HepG2 (cell line): ENCODE measurements at regions not wholly inside any gene's neighbourhood (a gene's known extent, or its start where the extent isn't known, plus 50 kb on each side); places are given as distances from the start of the nearest gene placed in this dataset.
"Not testable (repeated sequence)": the region's sequence is repeated elsewhere in the genome, so short reads cannot be mapped to it uniquely, and the experiment has no call there.

Experiments
- ATAC-seq: fragments of 200-7000 bp; cut with Tn5 transposase; 3 replicates; pipeline ENCODE4 v1.9.1; 2020; ENCODE audit warnings: mild to moderate bottlenecking, moderate library complexity
- BruUV-seq: library from RNA; stranded (reverse); fragments of 400-500 nt; replicated peaks from 2 replicates; lab custom pipeline; 2021; lab: Mats Ljungman, UMichigan
- CTCF ChIA-PET: fragments of 300-600 bp; formaldehyde crosslinking; extraction: SDS; loops from one replicate; lab custom pipeline; 2021; ENCODE audit warnings: low total read pairs, inconsistent platforms, low intra/inter-chr PET ratio; lab: Yijun Ruan, JAX
- POLR2A ChIA-PET: fragments of 350-600 bp; sonication (Branson Sonifier 250); formaldehyde crosslinking; loops from one replicate; lab custom pipeline; 2020; ENCODE audit warnings: antibody characterized with exemption, inconsistent platforms; lab: Yijun Ruan, JAX
- DNase-seq: peaks from one replicate; pipeline ENCODE4 v3.0.0-alpha.2; 2015; ENCODE audit warnings: low spot score
- FAIRE-seq: peaks from 3 replicates; lab custom pipeline; 2011; peaks lifted over from hg19 to GRCh38; lab: Jason Lieb, UNC
- H2AFZ ChIP-seq: one replicate; pipeline ENCODE4 v1.6.1; 2011; ENCODE audit warnings: low read length, inconsistent platforms
- H3K27ac ChIP-seq: fragments of 300-600 bp; 3 replicates; pipeline ENCODE4 v1.8.0; 2011; ENCODE audit warnings: mixed run types, mild to moderate bottlenecking, mixed read lengths, low read length, inconsistent platforms; ENCODE audit not compliant: insufficient read depth; ENCODE audit errors: extremely low read length
- H3K27me3 ChIP-seq, 2 experiments: fragments of 200-600 bp in 1 of 2; 2 replicates in 1 of 2; 3 replicates in 1 of 2; pipeline versions ENCODE4 v1.6.0 to v1.8.0; 2011; ENCODE audit warnings: low read length in 2 of 2, mild to moderate bottlenecking in 2 of 2, moderate library complexity in 2 of 2, inconsistent platforms in 1 of 2; ENCODE audit not compliant: insufficient read depth in 2 of 2, control insufficient read depth in 1 of 2
- H3K36me3 ChIP-seq, 2 experiments: fragments of 200-600 bp in 1 of 2; replicated peaks in 1 of 2; 2 replicates in 1 of 2; 3 replicates in 1 of 2; pipeline versions ENCODE4 v1.5.1 to v1.8.0; 2011; ENCODE audit warnings: low read length in 2 of 2, inconsistent platforms in 1 of 2; ENCODE audit not compliant: insufficient read depth in 2 of 2, control insufficient read depth in 1 of 2
- H3K4me1 ChIP-seq: 2 replicates; pipeline ENCODE4 v1.5.1; 2012; ENCODE audit warnings: low read length, inconsistent platforms; ENCODE audit not compliant: insufficient read depth
- H3K4me2 ChIP-seq: 2 replicates; pipeline ENCODE4 v1.6.0; 2011; ENCODE audit warnings: low read depth, low read length, inconsistent platforms
- H3K4me3 ChIP-seq, 3 experiments: fragments of 200-600 bp in 1 of 3; sonication (generic), shearing (Covaris generic) in 1 of 3; replicated peaks in 1 of 3; 2 replicates each; pipeline ENCODE4 v1.5.1; 2011 to 2016; ENCODE audit warnings: low read length in 3 of 3, inconsistent platforms in 2 of 3, low read depth in 2 of 3, mild to moderate bottlenecking in 2 of 3, control low read depth in 1 of 3, mixed read lengths in 1 of 3; ENCODE audit not compliant: insufficient read depth in 1 of 3
- H3K79me2 ChIP-seq: one replicate; pipeline ENCODE4 v1.6.1; 2011; ENCODE audit warnings: low read length, inconsistent platforms; ENCODE audit not compliant: insufficient read depth
- H3K9ac ChIP-seq: 2 replicates; pipeline ENCODE4 v1.6.0; 2011; ENCODE audit warnings: mild to moderate bottlenecking, low read depth, low read length, inconsistent platforms; ENCODE audit not compliant: insufficient read depth
- H3K9me3 ChIP-seq: 2 replicates; pipeline ENCODE4 v1.5.1; 2012; ENCODE audit warnings: mild to moderate bottlenecking, low read length
- H4K20me1 ChIP-seq: 2 replicates; pipeline ENCODE4 v1.6.0; 2011; ENCODE audit warnings: inconsistent platforms, mild to moderate bottlenecking, low read length, moderate library complexity; ENCODE audit not compliant: insufficient read depth
- ATM ChIP-seq: fragments of 450-650 bp; IDR thresholded peaks from 2 replicates; pipeline ENCODE4 v1.7.1; 2017; ENCODE audit warnings: mild to moderate bottlenecking, borderline replicate concordance
- HNF4G ChIP-seq, 2 experiments: sonication (generic) in 1 of 2; formaldehyde crosslinking in 1 of 2; IDR thresholded peaks; 2 replicates each; pipeline versions ENCODE4 v1.4.0 to v1.6.1; 2011 to 2020; ENCODE audit warnings: borderline replicate concordance in 2 of 2, low read depth in 2 of 2, mild to moderate bottlenecking in 2 of 2, low read length in 1 of 2, missing genetic modification reagents in 1 of 2, moderate library complexity in 1 of 2
- MTA3 ChIP-seq: sonication (generic); formaldehyde crosslinking; IDR thresholded peaks from 2 replicates; pipeline ENCODE4 v1.4.0; 2020; ENCODE audit warnings: missing genetic modification reagents
- NFYC ChIP-seq: IDR thresholded peaks from 2 replicates; pipeline ENCODE4 v1.6.1; 2016; ENCODE audit warnings: missing genetic modification reagents, missing compliant biosample characterization
- NR2F6 ChIP-seq, 2 experiments: IDR thresholded peaks; 2 replicates each; pipeline ENCODE4 v1.6.1; 2016; ENCODE audit warnings: antibody characterized with exemption in 1 of 2, mild to moderate bottlenecking in 1 of 2
- PAWR ChIP-seq: sonication (generic); formaldehyde crosslinking; IDR thresholded peaks from 2 replicates; pipeline ENCODE4 v1.4.0; 2020; ENCODE audit warnings: missing genetic modification reagents, mild to moderate bottlenecking, borderline replicate concordance
- SRSF9 ChIP-seq: fragments of 200-400 bp; formaldehyde crosslinking; IDR thresholded peaks from 2 replicates; pipeline ENCODE4 v1.6.1; 2018; ENCODE audit warnings: borderline replicate concordance, mild to moderate bottlenecking, low read depth, low read length; ENCODE audit not compliant: insufficient read depth, poor library complexity, severe bottlenecking
- STAG1 ChIP-seq: sonication (generic); formaldehyde crosslinking; IDR thresholded peaks from 2 replicates; pipeline ENCODE4 v1.4.0; 2020; ENCODE audit warnings: missing genetic modification reagents
- ZNF124 ChIP-seq: sonication (generic); formaldehyde crosslinking; IDR thresholded peaks from 2 replicates; pipeline ENCODE4 v1.4.0; 2020; ENCODE audit warnings: missing genetic modification reagents
- ZNF263 ChIP-seq: sonication (generic); formaldehyde crosslinking; IDR thresholded peaks from 2 replicates; pipeline ENCODE4 v1.4.0; 2020; ENCODE audit warnings: missing genetic modification reagents
- ZNF432 ChIP-seq: sonication (generic); formaldehyde crosslinking; IDR thresholded peaks from 2 replicates; pipeline ENCODE4 v1.5.0; 2020; ENCODE audit warnings: missing genetic modification reagents, mild to moderate bottlenecking, borderline replicate concordance
- WGBS: methylation state at CpG from one replicate; pipeline ENCODE4 v1.1.6; 2017; ENCODE audit warnings: low lambda C conversion rate; 5-methylcytosine and 5-hydroxymethylcytosine counted together
- in situ Hi-C: cut with HindIII; loops from 2 replicates; pipeline ENCODE4 v1.10.0; 2017; ENCODE audit warnings: low pct_unique_long_range_greater_than_20kb; ENCODE audit not compliant: extremely low pct_ligation_motif_present
- intact Hi-C: fragments of 100-400 bp; cut with micrococcal nuclease; formaldehyde crosslinking; loops from one replicate; pipeline ENCODE4 v1.10.0; 2022; ENCODE audit not compliant: unreplicated experiment
- TF ChIP-seq, protein P1 (sequence below): sonication (generic); formaldehyde crosslinking; IDR thresholded peaks from 2 replicates; pipeline ENCODE4 v1.4.0; 2020; ENCODE audit warnings: mild to moderate bottlenecking, missing genetic modification reagents

DNA sequence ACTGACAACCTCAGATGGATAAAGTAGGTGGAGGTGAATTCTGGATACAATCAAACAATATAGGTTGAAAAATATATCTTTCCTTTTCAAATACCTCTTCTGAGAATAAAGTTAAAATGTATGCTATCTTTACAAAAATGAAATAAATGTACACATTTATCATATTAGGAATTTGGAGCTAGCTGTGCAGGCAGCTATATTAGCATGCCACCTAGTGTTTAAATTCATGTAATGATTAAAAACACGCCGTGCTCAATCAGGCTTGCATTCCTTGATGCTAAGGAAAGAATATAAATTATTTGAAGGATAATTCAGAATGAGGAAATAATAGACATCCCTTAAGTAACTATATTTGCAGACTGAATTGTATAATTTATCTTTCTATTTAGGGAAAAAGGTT lies 460.7 kb upstream of the USP9Y start:
- intact Hi-C loops, H3K4me2 ChIP-seq, ATAC-seq: not testable (repeated sequence)

DNA sequence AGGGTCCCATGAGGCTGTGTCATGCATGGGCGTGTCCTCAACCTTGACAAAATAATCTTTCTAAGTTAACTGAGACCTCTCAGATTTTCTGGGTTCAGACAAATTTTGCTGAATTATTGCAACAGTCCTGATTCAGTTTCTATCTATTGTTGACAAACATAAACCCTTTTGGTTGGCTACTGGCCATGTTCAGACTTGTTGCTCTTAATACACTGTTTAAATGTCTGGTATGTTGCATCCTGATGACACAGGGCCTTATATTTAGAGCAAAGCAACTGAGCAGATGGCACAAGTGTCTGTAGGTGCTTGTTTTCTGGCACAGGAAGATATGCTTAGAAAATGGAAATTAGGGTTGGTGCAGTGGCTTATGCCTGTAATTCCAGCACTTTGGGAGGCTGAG lies 456.9 kb upstream of the USP9Y start:
- CTCF ChIA-PET = no interaction called here
- no peak overlapping the region for H3K9ac ChIP-seq
- H3K36me3 ChIP-seq = no peaks in the 10 kb centered on the region
- FAIRE-seq (no peak), DNase-seq (no peak)
- intact Hi-C loops (no loop called here), in situ Hi-C loops (no loop called here)
- no peak overlapping the region for H3K27ac ChIP-seq
- WGBS = 60% methylated on average over 1 of the region's 1 CpG
- no peaks in the 10 kb centered on the region for H3K79me2 ChIP-seq
- H3K4me3 ChIP-seq = no peak overlapping the region
- H3K4me1 ChIP-seq = no peaks in the 10 kb centered on the region
- no peak overlapping the region for H2AFZ ChIP-seq
- no TSS peak for BruUV-seq
- no peak overlapping the region for H3K4me2 ChIP-seq
- no peaks in the 10 kb centered on the region for H4K20me1 ChIP-seq
- no peaks in the 10 kb centered on the region for H3K27me3 ChIP-seq
- no peak for TF ChIP-seq SRSF9
- TF ChIP-seq ZNF263 (CRISPR knock-in tag) = no peak
- TF ChIP-seq MTA3 (CRISPR knock-in tag) = no peak
- TF ChIP-seq, protein P1, sequence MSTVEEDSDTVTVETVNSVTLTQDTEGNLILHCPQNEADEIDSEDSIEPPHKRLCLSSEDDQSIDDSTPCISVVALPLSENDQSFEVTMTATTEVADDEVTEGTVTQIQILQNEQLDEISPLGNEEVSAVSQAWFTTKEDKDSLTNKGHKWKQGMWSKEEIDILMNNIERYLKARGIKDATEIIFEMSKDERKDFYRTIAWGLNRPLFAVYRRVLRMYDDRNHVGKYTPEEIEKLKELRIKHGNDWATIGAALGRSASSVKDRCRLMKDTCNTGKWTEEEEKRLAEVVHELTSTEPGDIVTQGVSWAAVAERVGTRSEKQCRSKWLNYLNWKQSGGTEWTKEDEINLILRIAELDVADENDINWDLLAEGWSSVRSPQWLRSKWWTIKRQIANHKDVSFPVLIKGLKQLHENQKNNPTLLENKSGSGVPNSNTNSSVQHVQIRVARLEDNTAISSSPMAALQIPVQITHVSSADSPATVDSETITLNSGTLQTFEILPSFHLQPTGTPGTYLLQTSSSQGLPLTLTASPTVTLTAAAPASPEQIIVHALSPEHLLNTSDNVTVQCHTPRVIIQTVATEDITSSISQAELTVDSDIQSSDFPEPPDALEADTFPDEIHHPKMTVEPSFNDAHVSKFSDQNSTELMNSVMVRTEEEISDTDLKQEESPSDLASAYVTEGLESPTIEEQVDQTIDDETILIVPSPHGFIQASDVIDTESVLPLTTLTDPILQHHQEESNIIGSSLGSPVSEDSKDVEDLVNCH (CRISPR knock-in tag) = no peak
- no peak for TF ChIP-seq ZNF124
- TF ChIP-seq ZNF432 (CRISPR knock-in tag) = no peak
- TF ChIP-seq NR2F6 (IDR thresholded peaks at IDR 0.05) = no peak
- no peak for TF ChIP-seq NR2F6 (CRISPR knock-in tag; IDR thresholded peaks at IDR 0.05)
- no peak for TF ChIP-seq NFYC (CRISPR knock-in tag)
- TF ChIP-seq PAWR (CRISPR knock-in tag) = no peak
- TF ChIP-seq ATM = no peak
- no peak for TF ChIP-seq HNF4G (IDR thresholded peaks at IDR 0.05; ENCODE audit: borderline replicate concordance, low read depth, low read length)
- TF ChIP-seq HNF4G (CRISPR knock-in tag; IDR thresholded peaks at IDR 0.05; ENCODE audit: borderline replicate concordance, low read depth) = no peak
- TF ChIP-seq, all 625 proteins: peak for 0
- no peaks in the 10 kb centered on the region for H3K9me3 ChIP-seq
- POLR2A ChIA-PET = no interaction called here
- no peak for ATAC-seq

More for the DNA sequence above, 460.7 kb upstream of the USP9Y start:
- H3K9ac ChIP-seq, H3K4me1 ChIP-seq, in situ Hi-C loops, H3K9me3 ChIP-seq, DNase-seq, H3K27me3 ChIP-seq, POLR2A ChIA-PET, CTCF ChIA-PET, H3K36me3 ChIP-seq, BruUV-seq, H3K79me2 ChIP-seq, H3K4me3 ChIP-seq, FAIRE-seq, H4K20me1 ChIP-seq, H3K27ac ChIP-seq, H2AFZ ChIP-seq: not testable (repeated sequence)
- 0% methylated on average over 2 of the region's 2 CpGs for WGBS
- TF ChIP-seq STAG1 (CRISPR knock-in tag) = peak; percentile 40
